HepG2 (cell line): ENCODE measurements at regions not wholly inside any gene's neighbourhood (a gene's known extent, or its start where the extent isn't known, plus 50 kb on each side); places are given as distances from the start of the nearest gene placed in this dataset.
A peak's percentile ranks its signal among the peaks of the same experiment; 100 is the strongest.

Experiments
- ATAC-seq: fragments of 200-7000 bp; cut with Tn5 transposase; 3 replicates; pipeline ENCODE4 v1.9.1; 2020; ENCODE audit warnings: mild to moderate bottlenecking, moderate library complexity
- BruUV-seq: library from RNA; stranded (reverse); fragments of 400-500 nt; replicated peaks from 2 replicates; lab custom pipeline; 2021; lab: Mats Ljungman, UMichigan
- CTCF ChIA-PET: fragments of 300-600 bp; formaldehyde crosslinking; extraction: SDS; loops from one replicate; lab custom pipeline; 2021; ENCODE audit warnings: low total read pairs, inconsistent platforms, low intra/inter-chr PET ratio; lab: Yijun Ruan, JAX
- POLR2A ChIA-PET: fragments of 350-600 bp; sonication (Branson Sonifier 250); formaldehyde crosslinking; loops from one replicate; lab custom pipeline; 2020; ENCODE audit warnings: antibody characterized with exemption, inconsistent platforms; lab: Yijun Ruan, JAX
- DNase-seq: peaks from one replicate; pipeline ENCODE4 v3.0.0-alpha.2; 2015; ENCODE audit warnings: low spot score
- FAIRE-seq: peaks from 3 replicates; lab custom pipeline; 2011; peaks lifted over from hg19 to GRCh38; lab: Jason Lieb, UNC
- H2AFZ ChIP-seq: one replicate; pipeline ENCODE4 v1.6.1; 2011; ENCODE audit warnings: low read length, inconsistent platforms
- H3K27ac ChIP-seq: fragments of 300-600 bp; 3 replicates; pipeline ENCODE4 v1.8.0; 2011; ENCODE audit warnings: mixed run types, mild to moderate bottlenecking, mixed read lengths, low read length, inconsistent platforms; ENCODE audit not compliant: insufficient read depth; ENCODE audit errors: extremely low read length
- H3K27me3 ChIP-seq, 2 experiments: fragments of 200-600 bp in 1 of 2; 2 replicates in 1 of 2; 3 replicates in 1 of 2; pipeline versions ENCODE4 v1.6.0 to v1.8.0; 2011; ENCODE audit warnings: low read length in 2 of 2, mild to moderate bottlenecking in 2 of 2, moderate library complexity in 2 of 2, inconsistent platforms in 1 of 2; ENCODE audit not compliant: insufficient read depth in 2 of 2, control insufficient read depth in 1 of 2
- H3K36me3 ChIP-seq, 2 experiments: fragments of 200-600 bp in 1 of 2; replicated peaks in 1 of 2; 2 replicates in 1 of 2; 3 replicates in 1 of 2; pipeline versions ENCODE4 v1.5.1 to v1.8.0; 2011; ENCODE audit warnings: low read length in 2 of 2, inconsistent platforms in 1 of 2; ENCODE audit not compliant: insufficient read depth in 2 of 2, control insufficient read depth in 1 of 2
- H3K4me1 ChIP-seq: 2 replicates; pipeline ENCODE4 v1.5.1; 2012; ENCODE audit warnings: low read length, inconsistent platforms; ENCODE audit not compliant: insufficient read depth
- H3K4me2 ChIP-seq: 2 replicates; pipeline ENCODE4 v1.6.0; 2011; ENCODE audit warnings: low read depth, low read length, inconsistent platforms
- H3K4me3 ChIP-seq, 3 experiments: fragments of 200-600 bp in 1 of 3; sonication (generic), shearing (Covaris generic) in 1 of 3; replicated peaks in 1 of 3; 2 replicates each; pipeline ENCODE4 v1.5.1; 2011 to 2016; ENCODE audit warnings: low read length in 3 of 3, inconsistent platforms in 2 of 3, low read depth in 2 of 3, mild to moderate bottlenecking in 2 of 3, control low read depth in 1 of 3, mixed read lengths in 1 of 3; ENCODE audit not compliant: insufficient read depth in 1 of 3
- H3K79me2 ChIP-seq: one replicate; pipeline ENCODE4 v1.6.1; 2011; ENCODE audit warnings: low read length, inconsistent platforms; ENCODE audit not compliant: insufficient read depth
- H3K9ac ChIP-seq: 2 replicates; pipeline ENCODE4 v1.6.0; 2011; ENCODE audit warnings: mild to moderate bottlenecking, low read depth, low read length, inconsistent platforms; ENCODE audit not compliant: insufficient read depth
- H3K9me3 ChIP-seq: 2 replicates; pipeline ENCODE4 v1.5.1; 2012; ENCODE audit warnings: mild to moderate bottlenecking, low read length
- H4K20me1 ChIP-seq: 2 replicates; pipeline ENCODE4 v1.6.0; 2011; ENCODE audit warnings: inconsistent platforms, mild to moderate bottlenecking, low read length, moderate library complexity; ENCODE audit not compliant: insufficient read depth
- CEBPB ChIP-seq: IDR thresholded peaks from 2 replicates; pipeline ENCODE4 v1.6.1; 2011; ENCODE audit warnings: low read depth, low read length, improper control_type of control experiment, borderline replicate concordance
- CHD4 ChIP-seq: fragments of 200-600 bp; sonication (generic); IDR thresholded peaks from 2 replicates; pipeline ENCODE4 v1.7.0; 2017; ENCODE audit warnings: mild to moderate bottlenecking, low read length, borderline replicate concordance
- FOXP4 ChIP-seq: sonication (generic); formaldehyde crosslinking; IDR thresholded peaks from 2 replicates; pipeline ENCODE4 v1.4.0; 2020; ENCODE audit warnings: missing genetic modification reagents
- HHEX ChIP-seq: IDR thresholded peaks from 2 replicates; pipeline ENCODE4 v1.6.1; 2016; ENCODE audit warnings: control low read depth
- NPAS2 ChIP-seq: sonication (generic); formaldehyde crosslinking; IDR thresholded peaks from 2 replicates; pipeline ENCODE4 v1.8.0; 2022; ENCODE audit warnings: mild to moderate bottlenecking, missing genetic modification reagents, borderline replicate concordance
- RFX3 ChIP-seq: IDR thresholded peaks from 2 replicates; pipeline ENCODE4 v1.6.1; 2016; ENCODE audit warnings: missing biosample characterization, missing genetic modification reagents
- RNF2 ChIP-seq: fragments of 450-650 bp; conservative IDR thresholded peaks from 2 replicates; pipeline ENCODE4 v1.6.1; 2016; ENCODE audit warnings: low read depth
- ZNF138 ChIP-seq: sonication (generic); formaldehyde crosslinking; IDR thresholded peaks from 2 replicates; pipeline ENCODE4 v1.5.0; 2020; ENCODE audit warnings: mild to moderate bottlenecking, low read depth, missing genetic modification reagents
- ZNF33B ChIP-seq: sonication (generic); formaldehyde crosslinking; IDR thresholded peaks from 2 replicates; pipeline ENCODE4 v1.5.1; 2020; ENCODE audit warnings: mild to moderate bottlenecking, missing genetic modification reagents
- ZNF451 ChIP-seq: sonication (generic); formaldehyde crosslinking; IDR thresholded peaks from 2 replicates; pipeline ENCODE4 v1.5.0; 2020; ENCODE audit warnings: mild to moderate bottlenecking, missing genetic modification reagents
- ZNF496 ChIP-seq: sonication (generic); formaldehyde crosslinking; IDR thresholded peaks from 2 replicates; pipeline ENCODE4 v1.8.1; 2023; ENCODE audit warnings: mild to moderate bottlenecking, moderate library complexity, missing genetic modification reagents; ENCODE audit not compliant: insufficient replicate concordance
- ZNF7 ChIP-seq: IDR thresholded peaks from 2 replicates; pipeline ENCODE4 v1.6.1; 2016; ENCODE audit warnings: missing biosample characterization, missing genetic modification reagents
- ZNF710 ChIP-seq: sonication (generic); formaldehyde crosslinking; IDR thresholded peaks from 2 replicates; pipeline ENCODE4 v1.5.0; 2020; ENCODE audit warnings: mild to moderate bottlenecking, missing genetic modification reagents, borderline replicate concordance
- ZNF713 ChIP-seq: sonication (generic); formaldehyde crosslinking; IDR thresholded peaks from 2 replicates; pipeline ENCODE4 v1.4.0; 2020; ENCODE audit warnings: mild to moderate bottlenecking, missing genetic modification reagents
- ZNF788 ChIP-seq: sonication (generic); formaldehyde crosslinking; IDR thresholded peaks from 2 replicates; pipeline ENCODE4 v1.5.0; 2020; ENCODE audit warnings: mild to moderate bottlenecking, missing genetic modification reagents, borderline replicate concordance
- ZNF83 ChIP-seq: sonication (generic); formaldehyde crosslinking; IDR thresholded peaks from 2 replicates; pipeline ENCODE4 v1.4.0; 2020; ENCODE audit warnings: missing genetic modification reagents, mild to moderate bottlenecking, borderline replicate concordance
- WGBS: methylation state at CpG from one replicate; pipeline ENCODE4 v1.1.6; 2017; ENCODE audit warnings: low lambda C conversion rate; 5-methylcytosine and 5-hydroxymethylcytosine counted together
- in situ Hi-C: cut with HindIII; loops from 2 replicates; pipeline ENCODE4 v1.10.0; 2017; ENCODE audit warnings: low pct_unique_long_range_greater_than_20kb; ENCODE audit not compliant: extremely low pct_ligation_motif_present
- intact Hi-C: fragments of 100-400 bp; cut with micrococcal nuclease; formaldehyde crosslinking; loops from one replicate; pipeline ENCODE4 v1.10.0; 2022; ENCODE audit not compliant: unreplicated experiment
- TF ChIP-seq, protein P1 (sequence below): sonication (generic); formaldehyde crosslinking; IDR thresholded peaks from 2 replicates; pipeline ENCODE4 v1.5.1; 2020; ENCODE audit warnings: missing genetic modification reagents, mild to moderate bottlenecking, borderline replicate concordance

DNA sequence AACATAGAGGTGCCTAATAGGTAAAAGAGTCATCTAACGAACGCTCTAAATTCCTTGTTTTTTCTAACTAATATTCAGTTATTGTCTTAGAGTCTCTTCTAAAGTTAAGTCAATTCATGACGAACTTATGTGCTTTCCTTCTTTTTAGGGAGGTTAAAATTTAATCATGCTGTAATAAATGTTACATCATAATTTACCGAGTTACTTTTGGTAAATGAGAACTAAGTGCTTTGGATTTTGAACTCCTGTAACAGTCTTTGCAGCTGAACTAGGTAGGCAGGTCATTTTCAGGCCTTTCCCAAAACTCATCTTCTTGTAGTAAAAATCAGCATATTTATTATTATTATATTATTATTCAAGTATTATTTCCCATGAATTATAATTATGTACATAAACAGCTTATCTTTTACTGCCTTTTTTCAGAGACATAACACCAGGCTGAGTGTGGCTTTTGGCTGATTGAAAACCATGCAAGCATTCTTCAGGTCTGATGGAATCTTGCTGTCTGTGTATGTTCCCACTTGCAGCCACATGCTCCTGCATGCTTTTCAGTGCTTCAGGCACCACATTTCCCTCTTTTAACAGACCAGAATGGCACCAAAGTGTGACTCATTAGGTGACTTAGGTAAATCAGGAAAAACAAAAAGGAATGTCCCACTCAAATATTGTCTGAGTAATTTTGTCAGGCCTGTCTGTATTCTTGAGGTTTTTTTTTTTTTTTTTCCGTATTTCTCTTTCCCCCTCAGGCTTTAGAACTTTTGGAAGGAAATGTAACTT, 81.0 kb upstream of the CD55 start:
- FAIRE-seq (no peak), ATAC-seq (peak; percentile 58), DNase-seq (peak; percentile 74)
- no TSS peak for BruUV-seq
- no peaks in the 10 kb centered on the region for H3K36me3 ChIP-seq
- no peaks in the 10 kb centered on the region for H4K20me1 ChIP-seq
- ChIA-PET POLR2A (interaction anchor here (1.0 to 1.7 kb wide), 4 partner anchors 35 to 208 kb away, joined by 4 to 12 read pairs (median 8); partner anchors contain the start of genes C1orf116, C4BPB and CD55), CTCF (no interaction called here)
- in situ Hi-C loops (no loop called here), intact Hi-C loops (loop anchor here (1.0 to 5.0 kb wide), 4 partner anchors 36 to 152 kb away; partner anchors contain the start of genes C4BPA, C4BPB and CD55)
- H3K4me2 ChIP-seq = peak overlapping the region; percentile 71
- no peak overlapping the region for H2AFZ ChIP-seq
- no peaks in the 10 kb centered on the region for H3K9me3 ChIP-seq
- no peaks in the 10 kb centered on the region for H3K27me3 ChIP-seq
- peak overlapping the region; percentile 50 for H3K9ac ChIP-seq
- 28% methylated on average over 5 of the region's 5 CpGs for WGBS
- peak overlapping the region in 1 of 3 experiments; percentile 11; a peak in 3 of 6 replicates for H3K4me3 ChIP-seq
- H3K79me2 ChIP-seq = no peaks in the 10 kb centered on the region
- peaks cover 46% of the 10 kb centered on the region for H3K4me1 ChIP-seq
- peak overlapping the region; percentile 87 for H3K27ac ChIP-seq
- TF ChIP-seq HHEX (CRISPR knock-in tag) (no peak), CHD4 (no peak), NPAS2 (CRISPR knock-in tag) (no peak), ZNF138 (CRISPR knock-in tag) (no peak), ZNF496 (CRISPR knock-in tag) (no peak), CEBPB (peak; percentile 33; the same call in 1 of the 2 replicates), ZNF7 (peak; percentile 76), ZNF83 (CRISPR knock-in tag) (no peak), RNF2 (no peak), RFX3 (no peak), ZNF710 (CRISPR knock-in tag) (no peak), ZNF33B (no peak), ZNF788 (CRISPR knock-in tag) (no peak), ZNF713 (no peak), FOXP4 (CRISPR knock-in tag) (no peak), ZNF451 (no peak)
- TF ChIP-seq, protein P1, sequence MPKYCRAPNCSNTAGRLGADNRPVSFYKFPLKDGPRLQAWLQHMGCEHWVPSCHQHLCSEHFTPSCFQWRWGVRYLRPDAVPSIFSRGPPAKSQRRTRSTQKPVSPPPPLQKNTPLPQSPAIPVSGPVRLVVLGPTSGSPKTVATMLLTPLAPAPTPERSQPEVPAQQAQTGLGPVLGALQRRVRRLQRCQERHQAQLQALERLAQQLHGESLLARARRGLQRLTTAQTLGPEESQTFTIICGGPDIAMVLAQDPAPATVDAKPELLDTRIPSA (CRISPR knock-in tag) = no peak
